ENCODE measurements at regions not wholly inside any gene's neighbourhood (a gene's known extent, or its start where the extent isn't known, plus 50 kb on each side); places are given as distances from the start of the nearest gene placed in this dataset.
"Not testable (repeated sequence)": the region's sequence is repeated elsewhere in the genome, so short reads cannot be mapped to it uniquely, and the experiment has no call there.

GRCh38 chr2:91519359-91519758, 2827.9 kb downstream of the RPIA start:
- not testable (repeated sequence) for H3K27ac Mint-ChIP-seq; H3K9me3 ChIP-seq (ENCODE audit: control insufficient read depth, low read depth, low read length); H2BK5ac ChIP-seq (ENCODE audit: insufficient read length, low read length); H4K5ac ChIP-seq (ENCODE audit: insufficient read length, low read depth, low read length); H3K14ac ChIP-seq (ENCODE audit: insufficient read depth, low read length); H3K27me3 Mint-ChIP-seq (ENCODE audit: low read depth); DNase-seq; H2AFZ ChIP-seq (ENCODE audit: low read length); H4K20me1 ChIP-seq (ENCODE audit: control insufficient read depth, insufficient read depth, insufficient read length); H3K4me3 Mint-ChIP-seq; H3K4me1 ChIP-seq (ENCODE audit: insufficient read depth, low read length); H3T11ph ChIP-seq (ENCODE audit: low read length); H2BK12ac ChIP-seq (ENCODE audit: insufficient read length, low read depth, low read length); H3K79me2 ChIP-seq (ENCODE audit: insufficient read depth, low read length); H3K23me2 ChIP-seq (ENCODE audit: insufficient read length, low read depth, low read length, poor library complexity, severe bottlenecking); H3K18ac ChIP-seq (ENCODE audit: insufficient read length, low read depth, low read length); H3K27ac ChIP-seq (ENCODE audit: insufficient read length, low read depth, low read length); H3K9ac ChIP-seq (ENCODE audit: extremely low read depth, insufficient read length, low read length); H3K4me2 ChIP-seq (ENCODE audit: insufficient read depth, insufficient read length, low read length); H3K23ac ChIP-seq (ENCODE audit: insufficient read length, low read depth, low read length); H2BK120ac ChIP-seq (ENCODE audit: low read depth, low read length, poor library complexity, severe bottlenecking); H4K8ac ChIP-seq (replicated peaks; ENCODE audit: insufficient read length, low read depth, low read length); H2BK15ac ChIP-seq (ENCODE audit: low read depth, low read length); H3K4ac ChIP-seq (ENCODE audit: low read depth, low read length); H2BK20ac ChIP-seq (ENCODE audit: low read depth, low read length, poor library complexity, severe bottlenecking); H3K79me1 ChIP-seq (ENCODE audit: insufficient read depth, low read depth, low read length, poor library complexity, severe bottlenecking); H3K27me3 ChIP-seq (ENCODE audit: insufficient read depth, low read length); H3K4me1 Mint-ChIP-seq; H4K91ac ChIP-seq (ENCODE audit: insufficient read length, low read depth, low read length); H3K9me3 Mint-ChIP-seq; H3K36me3 Mint-ChIP-seq (ENCODE audit: insufficient read depth in 1 of 3, low read depth in 3 of 3); H2AK5ac ChIP-seq (ENCODE audit: insufficient read length, low read length); H3K56ac ChIP-seq (ENCODE audit: insufficient read length, low read depth, low read length)
- no CpG with 5 or more reads among the region's 3 CpGs for WGBS (ENCODE audit: extremely low coverage, insufficient read length, low lambda C conversion rate)

GRCh38 chr2:91519914-91520313, 2828.4 kb downstream of the RPIA start:
- H3K23me2 ChIP-seq (ENCODE audit: insufficient read length, low read depth, low read length, poor library complexity, severe bottlenecking); H2BK5ac ChIP-seq (ENCODE audit: insufficient read length, low read length); H3K14ac ChIP-seq (ENCODE audit: insufficient read depth, low read length); H2AFZ ChIP-seq (ENCODE audit: low read length); H4K20me1 ChIP-seq (ENCODE audit: control insufficient read depth, insufficient read depth, insufficient read length); H2BK15ac ChIP-seq (ENCODE audit: low read depth, low read length); H3K56ac ChIP-seq (ENCODE audit: insufficient read length, low read depth, low read length); H3T11ph ChIP-seq (ENCODE audit: low read length); H3K9me3 Mint-ChIP-seq; H4K5ac ChIP-seq (ENCODE audit: insufficient read length, low read depth, low read length); H3K27ac ChIP-seq (ENCODE audit: insufficient read length, low read depth, low read length); H3K4me2 ChIP-seq (ENCODE audit: insufficient read depth, insufficient read length, low read length); H3K4me1 Mint-ChIP-seq; H3K27me3 Mint-ChIP-seq (ENCODE audit: low read depth); H3K4ac ChIP-seq (ENCODE audit: low read depth, low read length); H3K27me3 ChIP-seq (ENCODE audit: insufficient read depth, low read length); DNase-seq; H3K4me3 Mint-ChIP-seq; H4K8ac ChIP-seq (replicated peaks; ENCODE audit: insufficient read length, low read depth, low read length); H2AK5ac ChIP-seq (ENCODE audit: insufficient read length, low read length); H2BK20ac ChIP-seq (ENCODE audit: low read depth, low read length, poor library complexity, severe bottlenecking); H3K18ac ChIP-seq (ENCODE audit: insufficient read length, low read depth, low read length); H3K4me1 ChIP-seq (ENCODE audit: insufficient read depth, low read length); H3K79me2 ChIP-seq (ENCODE audit: insufficient read depth, low read length); H3K9ac ChIP-seq (ENCODE audit: extremely low read depth, insufficient read length, low read length); H3K79me1 ChIP-seq (ENCODE audit: insufficient read depth, low read depth, low read length, poor library complexity, severe bottlenecking); H3K23ac ChIP-seq (ENCODE audit: insufficient read length, low read depth, low read length); H3K27ac Mint-ChIP-seq; H3K36me3 Mint-ChIP-seq (ENCODE audit: insufficient read depth in 1 of 3, low read depth in 3 of 3); H2BK12ac ChIP-seq (ENCODE audit: insufficient read length, low read depth, low read length); H3K9me3 ChIP-seq (ENCODE audit: control insufficient read depth, low read depth, low read length); H4K91ac ChIP-seq (ENCODE audit: insufficient read length, low read depth, low read length); H2BK120ac ChIP-seq (ENCODE audit: low read depth, low read length, poor library complexity, severe bottlenecking): not testable (repeated sequence)
- WGBS (ENCODE audit: extremely low coverage, insufficient read length, low lambda C conversion rate): no CpG with 5 or more reads among the region's 5 CpGs
